GM04504 (cell line): ENCODE measurements at regions not wholly inside any gene's neighbourhood (a gene's known extent, or its start where the extent isn't known, plus 50 kb on each side); places are given as distances from the start of the nearest gene placed in this dataset.

Source experiments
- DNase-seq: peaks from one replicate; pipeline ENCODE4 v3.0.0-alpha.2; 2012; ENCODE audit warnings: low read depth

GRCh38 chr16:80356365-80356764, 184.4 kb upstream of the DYNLRB2 start:
- DNase-seq, result no peak

GRCh38 chr16:80355335-80355734, 185.5 kb upstream of the DYNLRB2 start:
- DNase-seq, result no peak

- no peak for DNase-seq
These were observed 190.7 kb upstream of the DYNLRB2 start for GRCh38 chr16:80350061-80350460.

GRCh38 chr16:80347900-80348299, 192.9 kb upstream of the DYNLRB2 start:
- no peak for DNase-seq

- DNase-seq, result no peak
These were observed 193.8 kb upstream of the DYNLRB2 start for GRCh38 chr16:80347002-80347401.

- no peak for DNase-seq
These were observed 194.6 kb upstream of the DYNLRB2 start for GRCh38 chr16:80346111-80346632.

GRCh38 chr16:80345701-80346100, 195.1 kb upstream of the DYNLRB2 start:
- DNase-seq, result no peak

- no peak for DNase-seq
These were observed 196.2 kb upstream of the DYNLRB2 start for GRCh38 chr16:80344570-80344969.

- DNase-seq, result no peak
These were observed 199.5 kb upstream of the DYNLRB2 start for GRCh38 chr16:80341263-80341662.

- DNase-seq, result no peak
These were observed 203.0 kb upstream of the DYNLRB2 start for GRCh38 chr16:80337786-80338185.

- no peak for DNase-seq
These were observed 210.0 kb upstream of the DYNLRB2 start for GRCh38 chr16:80330803-80331202.

- DNase-seq, result no peak
These were observed 210.6 kb upstream of the DYNLRB2 start for GRCh38 chr16:80330150-80330549.

GRCh38 chr16:80327740-80328139, 213.1 kb upstream of the DYNLRB2 start:
- DNase-seq, result no peak

- DNase-seq, result no peak
These were observed 216.4 kb upstream of the DYNLRB2 start for GRCh38 chr16:80324371-80324770.

GRCh38 chr16:80323808-80324195, 217.0 kb upstream of the DYNLRB2 start:
- DNase-seq, result no peak

GRCh38 chr16:80323187-80323807, 217.5 kb upstream of the DYNLRB2 start:
- no peak for DNase-seq

GRCh38 chr16:80319181-80319580, 221.6 kb upstream of the DYNLRB2 start:
- DNase-seq, result no peak

- no peak for DNase-seq
These were observed 222.7 kb upstream of the DYNLRB2 start for GRCh38 chr16:80318107-80318506.

GRCh38 chr16:80317599-80318037, 223.2 kb upstream of the DYNLRB2 start:
- DNase-seq, result no peak

- no peak for DNase-seq
These were observed 223.7 kb upstream of the DYNLRB2 start for GRCh38 chr16:80317116-80317515.

- DNase-seq, result no peak
These were observed 226.8 kb upstream of the DYNLRB2 start for GRCh38 chr16:80314042-80314441.

GRCh38 chr16:80309178-80309577, 231.6 kb upstream of the DYNLRB2 start:
- DNase-seq, result no peak

- DNase-seq, result no peak
These were observed 235.4 kb upstream of the DYNLRB2 start for GRCh38 chr16:80305410-80305809.

GRCh38 chr16:80303691-80304090, 237.1 kb upstream of the DYNLRB2 start:
- no peak for DNase-seq
